ENCODE measurements at regions not wholly inside any gene's neighbourhood (a gene's known extent, or its start where the extent isn't known, plus 50 kb on each side); places are given as distances from the start of the nearest gene placed in this dataset.
A peak's percentile ranks its signal among the peaks of the same experiment; 100 is the strongest.
"Not testable (repeated sequence)": the region's sequence is repeated elsewhere in the genome, so short reads cannot be mapped to it uniquely, and the experiment has no call there.

GRCh38 chr10:53463539-53463938 lies 691.0 kb upstream of the MBL2 start:
- Histone ChIP-seq H3K27ac (no peak overlapping the region), H3K36me3 (no peaks in the 10 kb centered on the region), H3K9me3 (ENCODE audit: low read depth) (no peaks in the 10 kb centered on the region), H3K4me3 (no peak overlapping the region), H3K27me3 (no peaks in the 10 kb centered on the region), H3K4me1 (ENCODE audit: low read depth) (no peaks in the 10 kb centered on the region)
- TF ChIP-seq CTCF (IDR thresholded peaks at IDR 0.05; ENCODE audit: low read depth, low read length) = no peak
- DNase-seq (ENCODE audit: low read depth in 1 of 2, low spot score in 1 of 2) = no peak

- H3K9me3 ChIP-seq (ENCODE audit: low read depth) = no peaks in the 10 kb centered on the region
- no peaks in the 10 kb centered on the region for H3K27me3 ChIP-seq
- no peak overlapping the region for H3K27ac ChIP-seq
- no peaks in the 10 kb centered on the region for H3K4me1 ChIP-seq (ENCODE audit: low read depth)
- no peak for TF ChIP-seq CTCF (IDR thresholded peaks at IDR 0.05; ENCODE audit: low read depth, low read length)
- no peaks in the 10 kb centered on the region for H3K36me3 ChIP-seq
- DNase-seq (ENCODE audit: low read depth in 1 of 2, low spot score in 1 of 2) = no peak
- no peak overlapping the region for H3K4me3 ChIP-seq
Observed at GRCh38 chr10:53458007-53458406, 685.4 kb upstream of the MBL2 start.

- no peaks in the 10 kb centered on the region for H3K9me3 ChIP-seq (ENCODE audit: low read depth)
- peak in 1 of 2 donors; percentile 28 for DNase-seq (ENCODE audit: low read depth in 1 of 2, low spot score in 1 of 2)
Observed at GRCh38 chr10:53453196-53453595, 680.6 kb upstream of the MBL2 start.

GRCh38 chr10:53447576-53447975 lies 675.0 kb upstream of the MBL2 start:
- no peaks in the 10 kb centered on the region for H3K9me3 ChIP-seq (ENCODE audit: low read depth)
- H3K4me1 ChIP-seq (ENCODE audit: low read depth) = no peaks in the 10 kb centered on the region
- TF ChIP-seq CTCF (IDR thresholded peaks at IDR 0.05; ENCODE audit: low read depth, low read length) = no peak
- no peak overlapping the region for H3K4me3 ChIP-seq
- no peaks in the 10 kb centered on the region for H3K36me3 ChIP-seq
- DNase-seq (ENCODE audit: low read depth in 1 of 2, low spot score in 1 of 2) = no peak
- H3K27me3 ChIP-seq = no peaks in the 10 kb centered on the region
- no peak overlapping the region for H3K27ac ChIP-seq

More at GRCh38 chr10:53453196-53453595, 680.6 kb upstream of the MBL2 start:
- Histone ChIP-seq H3K36me3 (no peaks in the 10 kb centered on the region), H3K27me3 (no peaks in the 10 kb centered on the region), H3K27ac (no peak overlapping the region), H3K4me1 (ENCODE audit: low read depth) (no peaks in the 10 kb centered on the region), H3K4me3 (no peak overlapping the region)
- TF ChIP-seq CTCF (IDR thresholded peaks at IDR 0.05; ENCODE audit: low read depth, low read length) = no peak

GRCh38 chr10:53441843-53442242 lies 669.3 kb upstream of the MBL2 start:
- H3K27ac ChIP-seq = no peak overlapping the region
- no peaks in the 10 kb centered on the region for H3K27me3 ChIP-seq
- H3K36me3 ChIP-seq = no peaks in the 10 kb centered on the region
- H3K9me3 ChIP-seq (ENCODE audit: low read depth) = no peaks in the 10 kb centered on the region
- no peak for TF ChIP-seq CTCF (IDR thresholded peaks at IDR 0.05; ENCODE audit: low read depth, low read length)
- H3K4me3 ChIP-seq = no peak overlapping the region
- DNase-seq (ENCODE audit: low read depth in 1 of 2, low spot score in 1 of 2) = no peak
- H3K4me1 ChIP-seq (ENCODE audit: low read depth) = peaks cover 9% of the 10 kb centered on the region

- TF ChIP-seq CTCF (IDR thresholded peaks at IDR 0.05; ENCODE audit: low read depth, low read length) = no peak
- Histone ChIP-seq H3K27me3 (no peaks in the 10 kb centered on the region), H3K4me3 (no peak overlapping the region), H3K36me3 (no peaks in the 10 kb centered on the region), H3K9me3 (ENCODE audit: low read depth) (no peaks in the 10 kb centered on the region), H3K27ac (no peak overlapping the region), H3K4me1 (ENCODE audit: low read depth) (peaks cover 9% of the 10 kb centered on the region)
- no peak for DNase-seq (ENCODE audit: low read depth in 1 of 2, low spot score in 1 of 2)
Observed at GRCh38 chr10:53440601-53441000, 668.0 kb upstream of the MBL2 start.

GRCh38 chr10:53439075-53439474 lies 666.5 kb upstream of the MBL2 start:
- not testable (repeated sequence) for H3K9me3 ChIP-seq (ENCODE audit: low read depth); H3K4me3 ChIP-seq; H3K36me3 ChIP-seq; H3K27me3 ChIP-seq
- Histone ChIP-seq H3K4me1 (ENCODE audit: low read depth) (peaks cover 17% of the 10 kb centered on the region), H3K27ac (peak overlapping the region; percentile 74)
- DNase-seq (ENCODE audit: low read depth in 1 of 2, low spot score in 1 of 2) = peak; percentile 0 to 21
